NCI-H82 treated with DMSO at 0.1 percent for 48 hours (cell line): ENCODE measurements at regions not wholly inside any gene's neighbourhood (a gene's known extent, or its start where the extent isn't known, plus 50 kb on each side); places are given as distances from the start of the nearest gene placed in this dataset.
"Not testable (repeated sequence)": the region's sequence is repeated elsewhere in the genome, so short reads cannot be mapped to it uniquely, and the experiment has no call there.

Experiments used
- DNase-seq: peaks from one replicate; lab custom pipeline; 2025; ENCODE audit not compliant: unreplicated experiment; lab: John Stamatoyannopoulos, UW

DNA sequence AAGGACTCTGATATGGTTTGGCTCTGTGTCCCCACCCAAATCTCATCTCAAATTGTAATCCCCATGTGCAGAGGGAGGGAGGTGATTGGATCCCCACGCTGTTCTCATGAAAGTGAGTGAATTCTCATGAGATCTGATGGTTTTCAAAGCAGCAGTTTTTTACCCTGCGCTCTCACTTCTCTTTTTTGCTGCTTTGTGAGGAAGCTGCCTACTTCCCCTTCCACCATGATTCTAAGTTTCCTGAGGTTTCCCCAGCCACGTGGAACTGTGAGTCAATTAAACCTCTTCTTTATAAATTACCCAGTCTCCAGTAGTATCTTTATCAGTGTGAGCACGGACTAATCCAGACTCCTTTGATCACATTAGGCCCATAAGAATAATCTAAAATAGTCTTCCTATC, 719.7 kb upstream of the CDH8 start:
- no peak for DNase-seq

DNA sequence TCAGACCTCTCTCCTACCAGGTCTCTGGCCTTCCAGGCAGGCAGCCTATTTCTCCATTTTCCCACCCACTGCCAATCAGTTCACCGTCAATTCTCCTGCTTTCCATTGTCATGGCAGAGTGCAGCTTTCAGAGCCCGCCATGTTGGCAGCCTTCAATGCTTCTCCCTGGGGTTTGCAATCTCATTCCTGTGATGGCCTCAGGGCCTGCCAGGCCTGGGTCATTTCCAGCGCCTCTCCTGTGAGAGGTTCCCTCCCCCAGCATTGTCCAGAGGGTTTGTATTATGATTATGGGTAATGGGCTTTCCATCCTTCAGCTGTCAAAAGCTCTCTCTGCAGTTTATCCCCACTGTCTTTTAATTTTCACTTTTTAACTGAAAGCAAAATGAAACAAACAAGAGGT, 716.6 kb upstream of the CDH8 start:
- no peak for DNase-seq

DNA sequence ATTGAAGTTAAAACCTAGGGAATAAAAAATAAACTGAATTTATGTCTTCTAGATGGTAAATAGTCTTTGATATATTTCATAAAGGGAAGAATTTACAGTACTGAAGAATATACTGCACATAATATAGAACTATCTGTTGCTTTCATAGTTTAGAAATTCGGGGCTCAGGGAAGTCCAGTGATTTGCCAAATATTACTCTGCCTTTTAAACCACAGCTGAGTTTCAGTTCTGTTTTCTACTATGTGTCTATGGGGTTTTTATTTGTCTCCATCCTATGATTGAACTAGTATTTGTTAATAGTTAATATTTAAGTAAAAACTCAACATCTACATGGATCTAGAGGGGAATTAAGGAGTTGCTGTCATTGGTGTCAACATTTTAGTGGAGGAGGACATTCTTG, 715.0 kb upstream of the CDH8 start:
- DNase-seq, result no peak

DNA sequence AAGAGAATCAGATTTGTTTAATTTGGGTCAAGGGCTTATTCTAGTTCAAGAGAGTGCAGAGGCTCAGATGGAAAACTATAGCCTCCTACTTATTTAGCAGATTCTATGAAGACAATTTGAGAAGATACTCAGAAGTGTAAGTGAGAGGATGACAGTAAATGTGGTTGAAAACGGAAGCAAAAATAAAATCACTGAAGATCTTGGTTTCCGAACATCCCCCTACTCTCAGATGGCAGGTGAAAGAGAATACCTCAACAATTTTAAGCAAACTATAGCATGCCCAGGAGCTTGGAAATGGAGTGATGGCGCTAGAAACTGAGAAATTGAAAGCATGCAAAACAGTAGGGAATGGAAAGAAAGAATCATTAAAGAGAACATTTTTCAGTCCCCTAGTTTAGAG, 705.5 kb upstream of the CDH8 start:
- no peak for DNase-seq

DNA sequence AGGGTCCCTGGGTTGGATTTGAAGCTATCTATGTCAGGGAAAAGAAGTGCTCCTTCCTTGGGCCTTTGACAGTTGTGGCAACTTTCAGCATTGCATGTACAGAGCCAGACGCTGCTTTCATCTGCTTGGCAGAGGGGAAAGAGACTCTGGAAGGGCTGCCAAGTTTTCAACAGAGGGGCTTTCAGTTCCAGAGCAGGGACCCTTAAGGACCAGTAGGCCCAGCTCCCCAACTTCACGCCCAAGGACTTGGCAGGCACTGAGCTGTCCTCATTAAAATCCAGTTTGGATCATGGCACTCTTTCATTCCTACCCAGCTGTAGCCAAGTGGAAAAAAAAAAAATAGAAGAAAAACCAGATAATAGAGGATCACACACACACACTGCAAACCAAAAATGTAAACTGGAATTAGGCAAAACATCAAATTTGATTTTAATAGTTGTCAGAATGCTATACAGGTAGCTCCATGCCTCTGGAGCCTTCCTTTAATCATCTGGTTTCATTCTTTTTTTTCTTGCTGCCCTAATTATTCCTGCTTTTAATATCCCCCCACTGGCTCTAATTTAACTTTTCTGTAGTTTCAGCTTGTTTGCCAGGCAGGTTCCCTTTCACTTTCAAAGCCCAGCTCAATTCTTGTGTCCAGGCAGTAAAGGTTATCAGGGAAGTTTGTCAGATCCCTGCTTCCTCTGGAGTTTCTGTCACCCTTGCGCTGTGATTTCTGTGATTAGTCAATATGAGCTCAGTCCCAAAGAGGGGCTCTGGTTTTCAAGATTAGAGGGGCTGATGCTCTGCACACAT, 702.6 kb upstream of the CDH8 start:
- DNase-seq, result no peak

DNA sequence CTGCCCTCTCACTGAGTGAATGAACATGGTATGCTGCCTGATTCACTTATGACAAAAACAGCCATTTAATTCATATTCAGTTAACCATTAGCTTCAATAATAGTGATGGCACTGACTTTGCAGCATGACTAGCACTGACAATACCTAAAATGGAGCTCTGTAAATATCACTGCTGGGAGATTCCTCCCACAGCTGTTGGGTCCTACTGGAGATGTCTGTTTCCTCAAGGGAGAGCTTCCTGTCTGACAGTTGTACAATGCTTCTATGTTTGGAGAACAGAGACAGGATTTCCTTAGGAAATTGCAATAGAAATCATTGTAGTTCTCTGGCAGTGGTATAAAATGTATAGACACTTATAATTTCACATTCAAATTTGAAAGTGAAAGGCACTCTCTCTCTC, 695.9 kb upstream of the CDH8 start:
- DNase-seq, result no peak

DNA sequence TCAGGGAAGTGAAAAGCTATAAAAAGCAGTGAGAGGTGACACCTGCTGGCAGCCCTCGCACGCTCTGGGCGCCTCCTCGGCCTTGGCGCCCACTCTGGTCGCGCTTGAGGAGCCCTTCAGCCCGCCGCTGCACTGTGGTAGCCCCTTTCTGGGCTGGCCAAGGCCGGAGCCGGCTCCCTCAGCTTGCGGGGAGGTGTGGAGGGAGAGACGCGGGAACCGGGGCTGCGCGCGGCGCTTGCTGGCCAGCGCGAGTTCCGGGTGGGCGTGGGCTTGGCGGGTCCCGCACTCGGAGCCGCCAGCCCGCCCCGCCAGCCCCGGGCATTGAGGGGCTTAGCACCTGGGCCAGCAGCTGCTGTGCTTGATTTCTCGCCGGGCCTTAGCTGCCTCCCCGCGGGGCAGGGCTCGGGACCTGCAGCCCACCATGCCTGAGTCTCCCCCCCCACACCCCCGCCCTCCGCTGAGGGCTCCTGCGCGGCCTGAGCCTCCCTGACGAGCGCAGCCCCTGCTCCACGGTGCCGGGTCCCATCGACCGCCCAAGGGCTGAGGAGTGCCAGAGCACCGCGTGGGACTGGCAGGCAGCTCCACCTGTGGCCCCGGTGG, 688.5 kb upstream of the CDH8 start:
- DNase-seq, result not testable (repeated sequence)

DNA sequence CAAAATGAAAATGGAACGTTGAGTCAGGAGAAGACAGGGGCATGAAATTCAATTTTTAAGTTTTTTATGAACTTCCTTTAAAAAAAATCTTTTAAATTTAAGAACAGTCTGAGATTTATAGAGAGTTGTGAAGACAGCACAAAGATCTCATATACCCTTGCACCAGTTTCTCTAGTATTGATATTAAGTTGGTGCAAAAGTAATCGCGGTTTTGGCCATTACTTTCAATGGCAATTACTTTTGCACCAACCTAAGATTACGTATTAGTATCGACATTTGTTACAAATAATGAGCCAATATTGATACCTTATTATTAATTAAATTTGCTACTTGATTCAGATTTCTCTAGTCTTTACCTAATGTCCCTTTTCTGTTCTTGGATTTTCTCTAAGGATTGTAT, 684.4 kb upstream of the CDH8 start:
- no peak for DNase-seq

DNA sequence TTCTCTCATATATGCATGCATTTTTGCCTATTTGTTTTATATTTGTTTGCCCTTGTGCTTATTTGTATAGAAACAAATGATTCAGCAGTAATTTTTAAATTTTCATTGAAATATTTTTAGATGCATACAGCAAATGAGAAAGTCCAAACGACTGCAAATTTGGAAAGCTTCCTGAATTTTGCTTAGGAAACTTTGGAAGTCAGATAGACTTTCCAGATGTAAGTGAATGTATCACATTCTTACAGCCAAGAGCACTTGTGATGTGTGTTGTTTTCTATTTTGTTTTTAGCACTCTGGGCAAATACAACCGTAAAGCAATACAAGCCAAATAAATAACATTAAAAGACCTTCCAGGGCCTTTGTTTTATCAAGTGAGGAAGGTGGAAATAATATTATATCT, 680.8 kb upstream of the CDH8 start:
- DNase-seq, result no peak

DNA sequence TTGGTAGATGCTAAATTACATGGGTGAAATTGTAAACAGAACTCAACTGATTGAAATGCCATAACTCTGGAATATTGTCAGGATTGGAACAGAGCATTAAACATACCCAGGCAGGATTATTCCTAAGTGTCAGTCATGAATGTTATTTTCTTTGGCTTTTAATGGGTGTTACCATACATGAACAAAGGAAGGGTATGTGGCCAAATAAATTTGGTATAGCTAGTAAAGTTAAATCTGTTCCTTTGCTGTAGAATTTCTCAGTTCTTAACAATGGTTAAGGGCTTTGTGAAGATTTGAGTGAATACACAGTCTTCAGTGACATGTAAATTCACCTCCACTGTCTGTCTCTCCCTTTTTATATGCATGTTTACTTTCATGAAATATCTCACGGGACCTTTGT, 679.5 kb upstream of the CDH8 start:
- DNase-seq, result no peak

DNA sequence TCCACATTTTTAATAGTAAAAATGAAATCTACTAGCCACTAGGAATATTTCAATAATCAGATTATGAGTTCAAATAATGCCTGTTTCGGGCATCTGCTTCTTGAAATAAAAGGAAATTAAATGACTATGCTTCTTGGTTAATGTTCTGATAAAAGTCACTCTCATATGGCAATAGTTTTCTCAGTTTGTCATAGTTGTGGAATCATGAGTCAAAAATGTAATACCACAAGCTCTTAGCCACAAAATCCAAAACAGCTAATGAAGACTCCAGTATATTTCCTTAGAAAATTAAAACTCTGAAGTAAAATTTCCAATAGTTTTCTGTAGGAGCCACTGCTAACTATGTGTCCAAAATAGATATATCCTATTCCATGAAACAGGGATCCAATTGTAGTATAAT, 676.3 kb upstream of the CDH8 start:
- DNase-seq, result no peak

DNA sequence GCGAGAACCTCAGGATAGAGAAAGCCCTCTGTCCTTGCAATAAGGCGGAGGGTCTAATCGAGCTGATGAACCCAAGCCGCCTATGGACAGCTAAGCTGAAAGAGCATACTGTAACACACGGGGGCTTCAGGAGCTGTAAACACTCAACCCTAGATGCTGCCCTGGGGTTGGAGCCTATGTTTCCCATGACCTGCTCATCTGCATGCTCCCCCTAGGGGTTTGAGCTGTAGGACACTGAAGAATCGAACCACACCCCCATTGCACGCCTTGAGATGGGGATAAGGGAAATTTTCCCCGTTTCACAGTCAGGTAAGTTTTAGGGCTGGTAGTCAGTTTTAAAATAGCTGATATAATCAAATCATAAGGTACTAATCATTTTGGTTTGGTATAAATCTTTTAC, 675.6 kb upstream of the CDH8 start:
- no peak for DNase-seq

DNA sequence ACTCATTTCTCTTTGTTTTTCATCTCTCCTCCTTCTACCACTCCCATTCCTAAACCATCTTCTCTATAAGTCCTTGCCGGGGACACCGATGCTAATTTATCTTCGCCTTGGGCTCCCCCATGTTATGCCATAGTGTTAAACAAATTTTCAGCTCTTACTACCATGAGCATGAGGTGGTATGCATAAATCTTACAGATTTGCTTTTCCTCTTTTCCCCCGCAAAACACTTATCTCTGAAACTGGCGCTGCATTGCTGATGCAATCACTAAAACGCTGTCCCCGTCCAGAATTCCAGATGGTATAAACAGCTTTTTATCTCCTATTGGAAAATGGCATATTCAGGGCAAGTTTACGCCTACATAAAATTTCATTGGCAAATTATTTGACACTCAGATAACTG, 673.6 kb upstream of the CDH8 start:
- no peak for DNase-seq

DNA sequence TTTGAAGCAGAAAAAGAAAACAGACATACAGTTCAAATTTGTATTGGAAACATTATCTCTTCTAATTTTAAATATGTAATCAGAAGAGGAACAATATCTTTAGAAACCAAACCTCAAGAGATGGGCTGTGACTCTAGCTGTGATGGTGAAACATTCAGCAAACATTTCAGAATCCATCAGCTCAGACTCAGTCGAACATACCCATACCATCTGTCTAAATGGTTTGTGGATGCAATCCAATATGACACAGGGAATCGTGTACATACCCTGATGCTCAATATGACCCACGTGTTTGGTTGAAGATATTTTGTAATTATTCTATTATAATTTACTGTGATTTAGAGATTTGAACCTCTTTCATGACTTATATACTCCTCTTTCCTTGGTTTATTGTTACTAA, 665.2 kb upstream of the CDH8 start:
- DNase-seq, result no peak

DNA sequence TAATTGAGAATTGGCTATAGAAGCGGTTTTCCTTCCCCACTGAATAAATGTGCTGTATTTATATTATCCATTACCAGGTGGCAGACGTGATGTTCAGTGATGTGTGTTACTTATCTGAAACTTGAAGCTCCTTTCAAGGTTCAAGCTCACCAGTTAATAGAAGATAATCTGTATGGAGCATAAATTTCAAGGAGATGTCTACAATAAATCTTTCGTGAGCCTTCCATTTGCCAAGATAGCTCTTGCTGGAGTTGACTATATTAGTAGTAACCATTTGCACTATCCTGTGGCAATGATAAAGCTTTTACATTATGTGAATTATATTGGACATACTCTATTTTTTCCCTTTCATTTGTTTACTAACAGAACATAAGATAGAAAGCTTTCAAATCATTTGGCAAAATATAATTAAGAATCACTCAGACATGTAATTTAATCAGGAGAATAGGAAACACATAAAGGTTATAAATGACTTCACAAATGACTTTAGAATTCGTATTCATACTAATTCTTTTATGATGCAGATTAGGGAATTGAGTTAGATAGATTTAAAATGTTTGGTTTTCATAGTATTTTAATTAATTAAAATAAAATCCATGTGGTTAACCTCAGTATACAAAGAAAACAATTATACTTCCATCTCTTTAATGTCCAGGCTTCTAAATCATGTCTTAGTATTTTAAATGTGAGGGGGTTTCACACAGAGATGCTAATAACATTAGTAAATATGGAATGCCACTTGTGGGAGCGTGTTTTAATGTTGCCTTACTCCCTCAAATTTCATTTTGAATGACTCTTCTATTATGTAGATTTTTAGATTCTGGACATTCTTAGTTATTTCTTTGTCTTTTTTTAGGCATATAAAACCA, 664.4 kb upstream of the CDH8 start:
- no peak for DNase-seq

DNA sequence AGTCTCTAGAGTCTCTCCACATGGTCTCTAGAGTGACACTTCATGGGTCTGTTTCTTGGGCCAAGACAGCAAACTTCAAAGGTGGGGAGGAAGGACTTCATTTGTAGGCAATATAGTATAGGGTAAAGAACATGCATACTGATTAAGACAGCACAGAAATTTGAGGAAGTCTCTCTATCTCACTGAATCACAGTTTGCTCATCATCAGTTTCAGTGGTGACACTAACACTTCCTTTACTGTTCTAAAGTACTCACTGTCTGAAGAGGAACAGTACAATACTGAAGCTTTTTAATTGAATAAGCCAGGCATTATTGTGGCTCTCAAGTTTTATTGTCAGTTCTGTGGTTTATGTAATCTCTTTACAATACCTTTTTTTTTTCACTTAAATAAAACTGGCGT, 656.4 kb upstream of the CDH8 start:
- no peak for DNase-seq

DNA sequence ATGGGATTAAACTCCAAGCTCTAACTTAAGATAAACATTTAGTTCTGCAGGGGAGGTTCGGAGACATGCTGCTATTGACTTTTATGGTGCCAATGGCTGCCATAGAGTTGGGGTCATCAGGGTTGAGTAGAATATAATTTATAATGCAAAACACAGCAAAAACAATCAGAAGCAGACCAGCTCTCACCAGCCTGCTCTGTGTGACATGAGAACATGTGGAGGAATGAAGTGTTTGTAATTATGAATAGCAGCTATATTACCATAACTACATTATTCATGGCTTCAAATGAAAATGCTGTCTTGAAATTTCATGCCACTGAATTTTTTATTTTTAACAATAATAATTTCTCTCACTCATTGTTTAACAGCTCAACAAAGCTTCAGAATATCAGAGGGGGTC, 645.6 kb upstream of the CDH8 start:
- no peak for DNase-seq

DNA sequence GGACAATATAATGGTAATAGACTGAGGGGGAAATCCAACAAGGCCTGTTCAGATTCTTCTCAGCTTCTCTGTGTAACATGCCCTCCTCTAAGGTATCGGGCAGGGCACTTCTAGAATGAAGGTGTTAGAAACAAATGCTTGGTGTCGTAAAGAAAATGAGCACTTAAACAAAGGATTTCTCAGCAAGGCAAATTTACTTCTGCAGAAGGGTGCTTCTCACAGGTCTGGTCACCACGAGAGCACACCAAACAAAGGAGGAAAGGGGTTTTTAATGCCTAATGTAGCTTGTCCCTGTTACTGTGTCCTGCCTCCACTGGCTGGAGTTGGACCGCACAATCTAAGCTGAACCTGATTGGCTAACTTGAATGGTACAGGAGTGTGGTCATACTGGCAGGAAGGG, 642.6 kb upstream of the CDH8 start:
- no peak for DNase-seq

DNA sequence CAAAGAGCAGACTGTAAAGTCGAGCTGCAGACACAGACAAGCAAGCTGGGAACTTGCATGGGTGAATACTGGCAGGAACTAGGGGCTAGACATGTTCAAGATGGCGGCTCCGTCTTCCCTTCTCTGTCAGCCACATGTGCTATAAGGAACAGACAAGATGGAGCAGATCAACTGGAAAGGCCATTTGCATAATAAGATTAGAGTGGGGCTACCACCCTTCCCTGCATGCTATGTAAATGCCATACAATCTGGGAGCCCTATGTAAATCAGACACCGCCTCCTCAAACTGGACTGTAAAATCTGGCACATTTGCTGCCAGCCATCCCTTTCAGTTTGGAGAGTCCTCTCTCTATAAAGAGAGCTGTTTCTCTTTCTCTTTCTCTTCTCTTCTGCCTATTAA, 640.1 kb upstream of the CDH8 start:
- DNase-seq, result no peak

DNA sequence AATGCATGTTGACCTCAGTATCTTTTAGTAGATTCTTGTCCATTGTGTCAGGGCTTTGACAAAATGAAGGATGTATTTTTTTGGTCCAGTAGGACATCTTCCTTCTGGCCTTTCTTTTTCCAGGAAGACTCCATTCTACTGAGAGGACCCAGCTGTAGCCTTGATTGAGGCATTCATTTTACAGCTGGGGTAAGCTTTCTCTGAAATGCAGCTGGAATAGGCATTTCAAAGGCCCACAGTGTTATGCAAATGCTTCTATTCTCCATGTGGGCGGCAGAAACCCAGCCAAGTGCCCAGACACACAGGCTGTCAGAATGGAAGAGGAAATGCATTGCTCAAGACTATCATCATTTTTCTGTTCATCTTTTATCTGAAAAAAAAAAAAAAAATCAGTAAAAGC, 629.0 kb upstream of the CDH8 start:
- DNase-seq, result no peak

DNA sequence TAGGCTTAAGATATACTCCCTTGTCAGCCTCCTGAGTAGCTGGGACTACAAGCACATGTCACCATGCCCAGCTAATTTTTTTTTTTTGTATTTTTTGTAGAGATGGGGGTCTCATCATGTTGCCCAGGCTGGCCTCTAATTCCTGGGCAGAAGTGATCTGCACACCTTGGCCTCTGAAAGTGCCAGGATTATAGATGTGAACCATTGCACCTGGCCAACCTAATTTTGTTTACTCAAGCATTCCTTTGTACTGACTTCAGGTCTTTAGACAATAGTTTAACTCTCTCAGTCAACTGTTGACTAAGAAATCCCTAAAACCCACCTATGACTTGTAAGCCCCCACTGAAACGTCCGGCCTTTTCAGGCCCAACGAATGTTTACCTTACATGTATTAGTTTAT, 628.3 kb upstream of the CDH8 start:
- DNase-seq, result no peak

DNA sequence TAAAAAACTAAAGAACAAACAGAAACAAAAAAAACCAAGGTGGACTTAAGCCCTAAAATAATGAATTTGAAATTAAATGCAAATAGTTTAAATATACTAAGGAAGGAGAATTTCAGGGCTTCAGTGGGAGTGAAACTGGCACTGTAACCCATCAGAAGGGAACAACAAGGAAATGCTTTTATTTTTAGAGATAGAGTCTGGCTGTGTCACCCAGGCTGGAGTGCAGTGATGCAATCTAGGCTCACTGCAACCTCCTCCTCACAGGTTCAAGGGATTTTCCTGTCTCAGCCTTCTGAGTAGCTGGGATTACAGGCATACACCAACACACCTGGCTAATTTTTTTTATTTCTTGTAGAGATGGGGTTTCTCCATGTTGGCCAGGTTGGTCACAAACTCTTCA, 625.2 kb upstream of the CDH8 start:
- DNase-seq, result no peak
